Keratinocyte (primary cell): ENCODE measurements at regions not wholly inside any gene's neighbourhood (a gene's known extent, or its start where the extent isn't known, plus 50 kb on each side); places are given as distances from the start of the nearest gene placed in this dataset.

Experiments
- DNase-seq: peaks from one replicate; pipeline ENCODE4 v3.0.0-alpha.2; 2011; ENCODE audit warnings: low read depth, missing footprints, low spot score
- FAIRE-seq: peaks from 2 replicates; lab custom pipeline; 2011; peaks lifted over from hg19 to GRCh38; lab: Jason Lieb, UNC
- H2AFZ ChIP-seq: 2 replicates; pipeline ENCODE4 v1.6.0; 2012; ENCODE audit warnings: low read length, control low read depth, inconsistent platforms; ENCODE audit not compliant: control insufficient read depth
- H3K27ac ChIP-seq: 2 replicates; pipeline ENCODE4 v1.5.1; 2011; ENCODE audit warnings: low read length; ENCODE audit not compliant: control insufficient read depth, insufficient read depth
- H3K27me3 ChIP-seq: 3 replicates; pipeline ENCODE4 v1.6.0; 2011; ENCODE audit warnings: low read length; ENCODE audit not compliant: control insufficient read depth, insufficient read depth; ENCODE audit errors: extremely low read depth
- H3K36me3 ChIP-seq, 2 experiments: 2 replicates in 1 of 2; 3 replicates in 1 of 2; pipeline ENCODE4 v1.5.1; 2011; ENCODE audit warnings: low read length in 2 of 2, mild to moderate bottlenecking in 1 of 2; ENCODE audit not compliant: control insufficient read depth in 2 of 2, insufficient read depth in 2 of 2; ENCODE audit errors: extremely low read depth in 1 of 2
- H3K4me1 ChIP-seq: 3 replicates; pipeline ENCODE4 v1.5.1; 2011; ENCODE audit warnings: low read length; ENCODE audit not compliant: control insufficient read depth, insufficient read depth; ENCODE audit errors: extremely low read depth
- H3K4me2 ChIP-seq: 3 replicates; pipeline ENCODE4 v1.6.0; 2011; ENCODE audit warnings: low read depth, low read length; ENCODE audit not compliant: control insufficient read depth, insufficient read depth; ENCODE audit errors: extremely low read depth
- H3K4me3 ChIP-seq, 3 experiments: fragments of 200-600 bp in 1 of 3; sonication (generic) in 1 of 3; 2 replicates in 2 of 3; 3 replicates in 1 of 3; pipeline ENCODE4 v1.5.1; 2011 to 2016; ENCODE audit warnings: low read length in 3 of 3, mild to moderate bottlenecking in 3 of 3, control low read depth in 2 of 3, inconsistent platforms in 1 of 3, low read depth in 1 of 3, mixed read lengths in 1 of 3, mixed run types in 1 of 3, moderate library complexity in 1 of 3; ENCODE audit not compliant: control insufficient read depth in 2 of 3, insufficient read depth in 2 of 3; ENCODE audit errors: extremely low read depth in 1 of 3
- H3K79me2 ChIP-seq: 2 replicates; pipeline ENCODE4 v1.6.0; 2012; ENCODE audit warnings: low read length; ENCODE audit not compliant: control insufficient read depth, insufficient read depth
- H3K9ac ChIP-seq: 3 replicates; pipeline ENCODE4 v1.6.0; 2011; ENCODE audit warnings: low read length; ENCODE audit not compliant: control insufficient read depth, insufficient read depth; ENCODE audit errors: extremely low read depth
- H3K9me1 ChIP-seq: 3 replicates; pipeline ENCODE4 v1.6.0; 2011; ENCODE audit warnings: low read length; ENCODE audit not compliant: control insufficient read depth, insufficient read depth; ENCODE audit errors: extremely low read depth
- H3K9me3 ChIP-seq: 2 replicates; pipeline ENCODE4 v1.5.1; 2012; ENCODE audit warnings: low read depth, low read length; ENCODE audit not compliant: control insufficient read depth
- H4K20me1 ChIP-seq: 3 replicates; pipeline ENCODE4 v1.6.0; 2011; ENCODE audit warnings: low read length; ENCODE audit not compliant: control insufficient read depth, insufficient read depth; ENCODE audit errors: extremely low read depth
- EZH2 ChIP-seq: IDR thresholded peaks from one replicate; pipeline ENCODE4 v1.6.1; 2012; ENCODE audit warnings: inconsistent platforms, mild to moderate bottlenecking, low read length, moderate library complexity
- dilution Hi-C: fragments of 300-500 bp; cut with MboI; formaldehyde crosslinking; loops from one replicate; pipeline ENCODE4 v1.7.0; 2020; ENCODE audit warnings: low sequenced_read_pairs; ENCODE audit not compliant: extremely low pct_ligation_motif_present
- TF ChIP-seq, protein P1 (sequence below), 3 experiments: IDR thresholded peaks in 1 of 3; conservative IDR thresholded peaks in 1 of 3; optimal IDR thresholded peaks in 1 of 3; 2 replicates in 2 of 3; 3 replicates in 1 of 3; pipeline versions ENCODE3 to v1.5.1; 2011; ENCODE audit warnings: low read length in 3 of 3, mild to moderate bottlenecking in 3 of 3, moderate library complexity in 2 of 3, control low read depth in 1 of 3, inconsistent platforms in 1 of 3; ENCODE audit not compliant: insufficient read depth in 2 of 3; ENCODE audit errors: extremely low read depth in 1 of 3

DNA sequence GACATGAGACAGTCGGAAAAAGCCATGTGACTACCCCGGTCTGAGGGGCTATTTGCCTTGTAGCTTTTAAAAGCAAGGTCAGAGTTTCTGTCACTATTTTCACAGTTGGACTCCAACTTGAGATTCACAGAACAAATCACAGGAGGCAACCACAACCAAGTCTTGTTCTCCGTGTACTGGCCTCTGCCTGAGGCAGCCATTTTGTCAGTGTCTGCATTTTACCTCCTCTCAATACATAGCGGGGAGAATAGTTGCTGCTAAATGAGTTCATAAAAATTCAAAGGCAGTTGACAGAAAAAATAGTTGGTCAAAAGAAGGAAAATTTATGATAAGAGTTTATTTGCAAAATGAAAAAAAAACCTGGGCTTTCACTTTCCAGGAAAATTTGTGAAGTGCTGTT is 501.4 kb downstream of the CCDC85A start:
- no peaks in the 10 kb centered on the region for H3K36me3 ChIP-seq
- no peaks in the 10 kb centered on the region for H4K20me1 ChIP-seq
- no peak for TF ChIP-seq EZH2
- TF ChIP-seq, protein P1, sequence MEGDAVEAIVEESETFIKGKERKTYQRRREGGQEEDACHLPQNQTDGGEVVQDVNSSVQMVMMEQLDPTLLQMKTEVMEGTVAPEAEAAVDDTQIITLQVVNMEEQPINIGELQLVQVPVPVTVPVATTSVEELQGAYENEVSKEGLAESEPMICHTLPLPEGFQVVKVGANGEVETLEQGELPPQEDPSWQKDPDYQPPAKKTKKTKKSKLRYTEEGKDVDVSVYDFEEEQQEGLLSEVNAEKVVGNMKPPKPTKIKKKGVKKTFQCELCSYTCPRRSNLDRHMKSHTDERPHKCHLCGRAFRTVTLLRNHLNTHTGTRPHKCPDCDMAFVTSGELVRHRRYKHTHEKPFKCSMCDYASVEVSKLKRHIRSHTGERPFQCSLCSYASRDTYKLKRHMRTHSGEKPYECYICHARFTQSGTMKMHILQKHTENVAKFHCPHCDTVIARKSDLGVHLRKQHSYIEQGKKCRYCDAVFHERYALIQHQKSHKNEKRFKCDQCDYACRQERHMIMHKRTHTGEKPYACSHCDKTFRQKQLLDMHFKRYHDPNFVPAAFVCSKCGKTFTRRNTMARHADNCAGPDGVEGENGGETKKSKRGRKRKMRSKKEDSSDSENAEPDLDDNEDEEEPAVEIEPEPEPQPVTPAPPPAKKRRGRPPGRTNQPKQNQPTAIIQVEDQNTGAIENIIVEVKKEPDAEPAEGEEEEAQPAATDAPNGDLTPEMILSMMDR (optimal IDR thresholded peaks at IDR 0.05 in 1 of 3, IDR thresholded peaks at IDR 0.05 in 1 of 3, conservative IDR thresholded peaks at IDR 0.05 in 1 of 3; ENCODE audit: extremely low read depth in 1 of 3, insufficient read depth in 2 of 3, low read length in 3 of 3) = no peak
- DNase-seq (no peak), FAIRE-seq (no peak)
- dilution Hi-C loops = no loop called here
- H2AFZ ChIP-seq = peak overlapping the region; percentile 9
- H3K4me1 ChIP-seq = peaks cover 24% of the 10 kb centered on the region
- H3K27me3 ChIP-seq = no peaks in the 10 kb centered on the region
- H3K9me1 ChIP-seq = no peaks in the 10 kb centered on the region
- no peak overlapping the region for H3K9ac ChIP-seq
- H3K9me3 ChIP-seq = no peaks in the 10 kb centered on the region
- H3K4me2 ChIP-seq = no peak overlapping the region
- H3K79me2 ChIP-seq = no peaks in the 10 kb centered on the region
- no peak overlapping the region for H3K4me3 ChIP-seq
- no peak overlapping the region for H3K27ac ChIP-seq

DNA sequence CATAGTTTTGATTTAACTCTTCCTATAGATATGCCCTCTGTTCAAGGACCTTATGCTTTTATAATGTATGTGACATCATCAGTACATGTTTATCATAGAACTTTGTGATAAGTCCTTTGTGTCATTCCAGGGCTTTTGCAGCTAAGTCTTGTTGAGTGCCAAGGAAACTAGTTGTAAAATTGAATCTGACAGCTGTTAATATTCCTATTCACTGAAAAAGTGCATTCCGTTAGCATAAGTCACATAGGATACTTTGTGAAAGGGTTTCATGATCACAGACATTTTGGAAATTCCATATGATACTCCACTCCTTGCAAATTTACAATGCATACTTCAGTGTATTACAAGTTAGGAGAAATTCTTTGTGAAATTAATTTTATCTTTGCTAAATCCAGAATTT is 503.4 kb downstream of the CCDC85A start:
- H3K36me3 ChIP-seq = no peaks in the 10 kb centered on the region
- DNase-seq (peak; percentile 64), FAIRE-seq (peak; percentile 70)
- H2AFZ ChIP-seq = no peak overlapping the region
- dilution Hi-C loops = no loop called here
- no peak overlapping the region for H3K4me3 ChIP-seq
- H3K27me3 ChIP-seq = no peaks in the 10 kb centered on the region
- no peaks in the 10 kb centered on the region for H3K9me1 ChIP-seq
- no peaks in the 10 kb centered on the region for H4K20me1 ChIP-seq
- H3K27ac ChIP-seq = no peak overlapping the region
- no peak overlapping the region for H3K4me2 ChIP-seq
- H3K9me3 ChIP-seq = no peaks in the 10 kb centered on the region
- peaks cover 10% of the 10 kb centered on the region for H3K4me1 ChIP-seq
- H3K9ac ChIP-seq = no peak overlapping the region
- TF ChIP-seq EZH2 = no peak
- TF ChIP-seq, protein P1 (optimal IDR thresholded peaks at IDR 0.05 in 1 of 3, IDR thresholded peaks at IDR 0.05 in 1 of 3, conservative IDR thresholded peaks at IDR 0.05 in 1 of 3; ENCODE audit: extremely low read depth in 1 of 3, insufficient read depth in 2 of 3, low read length in 3 of 3) = no peak
- H3K79me2 ChIP-seq = no peaks in the 10 kb centered on the region
